ENCODE measurements at regions not wholly inside any gene's neighbourhood (a gene's known extent, or its start where the extent isn't known, plus 50 kb on each side); places are given as distances from the start of the nearest gene placed in this dataset.

GRCh38 chr2:17301437-17301836, 216.8 kb downstream of the RAD51AP2 start:
- no peak for DNase-seq (ENCODE audit: extremely low read depth, low read depth)
- no peak for TF ChIP-seq CTCF (IDR thresholded peaks at IDR 0.05; ENCODE audit: low read depth, low read length)

GRCh38 chr2:17299891-17300540, 218.2 kb downstream of the RAD51AP2 start:
- TF ChIP-seq CTCF (IDR thresholded peaks at IDR 0.05; ENCODE audit: low read depth, low read length), result no peak
- peak; percentile 39 for DNase-seq (ENCODE audit: extremely low read depth, low read depth)

GRCh38 chr2:17298453-17298852, 219.8 kb downstream of the RAD51AP2 start:
- no peak for DNase-seq (ENCODE audit: extremely low read depth, low read depth)

DNA sequence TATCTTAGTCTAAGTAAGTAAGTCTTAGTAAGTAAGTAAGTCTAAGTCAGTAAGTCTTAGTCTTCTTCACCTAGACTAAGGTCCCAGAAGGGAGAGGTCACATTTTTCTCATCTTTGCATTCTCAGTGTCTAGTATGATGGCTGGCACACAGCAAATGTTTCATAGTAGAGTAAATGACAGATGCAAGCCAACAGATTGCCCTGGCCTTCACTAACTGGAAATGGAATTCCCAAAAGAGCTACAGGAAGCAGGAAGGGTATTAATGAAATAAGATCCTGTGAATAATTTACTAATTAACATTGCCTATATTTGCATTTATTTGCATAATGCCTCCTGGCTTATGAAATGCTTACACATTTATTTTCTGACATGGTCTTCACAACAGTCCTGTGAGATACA, 221.6 kb downstream of the RAD51AP2 start:
- no peak for DNase-seq (ENCODE audit: extremely low read depth, low read depth)
- TF ChIP-seq CTCF (IDR thresholded peaks at IDR 0.05; ENCODE audit: low read depth, low read length), result no peak

More at GRCh38 chr2:17298453-17298852, 219.8 kb downstream of the RAD51AP2 start:
- TF ChIP-seq CTCF (IDR thresholded peaks at IDR 0.05; ENCODE audit: low read depth, low read length), result no peak

DNA sequence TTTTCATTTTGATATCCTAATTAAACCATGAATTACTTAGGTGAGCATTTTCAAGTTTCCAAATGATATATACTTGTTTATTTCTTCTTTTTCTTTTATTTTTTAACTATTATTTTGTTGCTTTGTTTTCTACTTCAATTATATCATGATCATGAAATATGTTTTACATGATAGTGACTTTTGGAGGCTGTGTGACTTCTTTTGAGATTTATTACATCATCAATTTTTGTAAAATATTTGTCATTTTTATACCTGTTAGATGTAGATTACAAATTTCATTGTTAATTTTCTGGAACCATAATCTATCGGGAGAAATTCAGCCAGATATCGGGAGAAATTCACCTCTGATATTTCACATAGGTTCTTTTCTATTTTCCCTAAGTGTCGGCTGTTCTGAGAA, 228.6 kb downstream of the RAD51AP2 start:
- TF ChIP-seq CTCF (IDR thresholded peaks at IDR 0.05; ENCODE audit: low read depth, low read length), result no peak
- no peak for DNase-seq (ENCODE audit: extremely low read depth, low read depth)

DNA sequence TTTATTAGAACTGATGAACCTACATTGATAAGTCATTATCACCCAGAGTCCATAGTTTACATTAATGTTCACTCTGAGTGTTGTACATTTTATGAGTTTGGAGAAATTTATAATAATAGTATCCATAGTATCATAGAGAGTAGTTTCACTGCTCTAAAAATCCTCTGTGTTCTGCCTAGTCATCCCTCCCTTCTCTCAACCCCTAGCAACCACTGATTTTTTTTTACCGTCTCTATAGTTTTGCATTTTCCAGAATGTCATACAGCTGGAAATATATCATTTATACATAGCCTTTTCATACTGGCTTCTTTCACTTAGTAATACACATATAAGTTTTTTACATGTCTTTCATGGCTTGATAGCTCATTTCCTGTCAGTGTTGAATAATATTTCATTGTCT, 231.1 kb downstream of the RAD51AP2 start:
- no peak for DNase-seq (ENCODE audit: extremely low read depth, low read depth)
- no peak for TF ChIP-seq CTCF (IDR thresholded peaks at IDR 0.05; ENCODE audit: low read depth, low read length)

DNA sequence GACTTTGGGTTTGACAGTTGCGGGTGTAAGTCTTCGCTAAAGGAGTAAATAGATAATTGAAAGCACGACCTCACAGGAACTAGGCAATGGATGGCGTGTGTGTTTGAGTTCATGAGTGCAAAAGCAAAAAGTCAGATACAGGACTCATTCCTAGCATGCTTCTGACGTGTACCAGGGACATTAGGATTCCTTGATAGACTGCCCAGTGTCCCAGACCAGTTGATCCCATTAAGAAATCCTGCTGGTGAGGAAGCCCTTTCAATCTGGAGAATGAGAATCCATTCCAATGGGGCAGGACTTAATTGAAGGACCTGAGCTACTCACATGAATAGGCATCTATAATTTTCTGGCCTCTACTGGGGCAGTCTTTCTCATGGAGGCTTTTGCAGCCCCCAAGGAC, 235.4 kb downstream of the RAD51AP2 start:
- TF ChIP-seq CTCF (IDR thresholded peaks at IDR 0.05; ENCODE audit: low read depth, low read length), result no peak
- no peak for DNase-seq (ENCODE audit: extremely low read depth, low read depth)

All from AG09319 (cell line).